KMS-11 (cell line): ENCODE measurements at regions not wholly inside any gene's neighbourhood (a gene's known extent, or its start where the extent isn't known, plus 50 kb on each side); places are given as distances from the start of the nearest gene placed in this dataset.

Source experiments
- H2AFZ ChIP-seq: fragments of 200-600 bp; sonication (generic); 2 replicates; pipeline ENCODE4 v1.6.1; 2016; ENCODE audit warnings: antibody characterized with exemption, mixed run types, low read depth
- H3K27ac ChIP-seq: fragments of 200-600 bp; sonication (generic); 2 replicates; pipeline ENCODE4 v1.6.1; 2016; ENCODE audit warnings: mild to moderate bottlenecking, mixed run types
- H3K27me3 ChIP-seq: fragments of 200-600 bp; sonication (generic); 2 replicates; pipeline ENCODE4 v1.6.1; 2017; ENCODE audit warnings: mild to moderate bottlenecking, low read depth, mixed run types, moderate library complexity; ENCODE audit not compliant: insufficient read depth
- H3K36me3 ChIP-seq: fragments of 200-600 bp; sonication (generic); 2 replicates; pipeline ENCODE4 v1.6.1; 2017; ENCODE audit warnings: mild to moderate bottlenecking, mixed run types; ENCODE audit not compliant: insufficient read depth
- H3K4me1 ChIP-seq: fragments of 200-600 bp; sonication (generic); 2 replicates; pipeline ENCODE4 v1.6.1; 2016; ENCODE audit warnings: mild to moderate bottlenecking, low read depth, mixed run types; ENCODE audit not compliant: poor library complexity, severe bottlenecking
- H3K4me2 ChIP-seq: fragments of 200-600 bp; sonication (generic); 2 replicates; pipeline ENCODE4 v1.7.0; 2016; ENCODE audit warnings: mild to moderate bottlenecking, mixed run types
- H3K4me3 ChIP-seq: fragments of 200-600 bp; sonication (generic); IDR thresholded peaks from 2 replicates; pipeline ENCODE4 v1.6.1; 2017; ENCODE audit warnings: low read depth, low read length, mixed read lengths; ENCODE audit not compliant: insufficient read depth
- H3K79me2 ChIP-seq: fragments of 200-600 bp; sonication (generic); 2 replicates; pipeline ENCODE4 v1.6.1; 2016; ENCODE audit warnings: low read depth, mixed run types; ENCODE audit not compliant: insufficient read depth
- H3K9ac ChIP-seq: fragments of 200-600 bp; sonication (generic); 2 replicates; pipeline ENCODE4 v1.6.1; 2016; ENCODE audit warnings: mild to moderate bottlenecking, mixed run types
- H4K20me1 ChIP-seq: fragments of 200-600 bp; sonication (generic); 2 replicates; pipeline ENCODE4 v1.6.1; 2016; ENCODE audit warnings: mild to moderate bottlenecking, mixed run types; ENCODE audit not compliant: insufficient read depth
- TF ChIP-seq, protein P1 (sequence below): fragments of 200-600 bp; sonication (generic); conservative IDR thresholded peaks from 2 replicates; pipeline ENCODE4 v1.6.1; 2017; ENCODE audit warnings: low read depth, mild to moderate bottlenecking, antibody characterized with exemption, low read length, moderate library complexity, mixed read lengths

DNA sequence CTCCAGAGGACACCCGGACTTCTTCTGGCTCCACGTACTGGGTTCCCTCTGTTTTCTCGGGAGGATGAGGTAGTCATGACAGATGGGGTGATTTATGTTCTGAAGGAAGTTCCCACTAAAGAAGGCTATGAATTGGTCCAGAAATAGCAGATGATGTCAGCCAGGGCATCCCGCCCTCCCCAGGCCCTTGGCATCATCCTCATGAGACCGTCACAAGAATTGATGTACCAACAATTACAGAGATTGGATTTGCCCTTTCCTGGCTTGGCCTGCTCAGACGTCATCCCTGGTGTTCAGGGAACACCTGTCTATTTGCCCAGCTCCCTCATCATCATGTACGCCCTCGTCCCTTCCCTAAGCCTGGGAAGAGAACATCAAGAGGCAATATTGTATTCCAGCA, 102.8 kb upstream of the CCL1 start:
- Histone ChIP-seq H3K36me3 (no peaks in the 10 kb centered on the region), H3K27ac (no peak overlapping the region), H3K27me3 (no peaks in the 10 kb centered on the region; the same call in 1 of the 2 replicates), H3K4me2 (no peak overlapping the region), H3K4me3 (no peak overlapping the region), H3K4me1 (no peaks in the 10 kb centered on the region), H3K79me2 (no peaks in the 10 kb centered on the region), H3K9ac (no peak overlapping the region), H2AFZ (no peak overlapping the region), H4K20me1 (no peaks in the 10 kb centered on the region)
- TF ChIP-seq, protein P1, sequence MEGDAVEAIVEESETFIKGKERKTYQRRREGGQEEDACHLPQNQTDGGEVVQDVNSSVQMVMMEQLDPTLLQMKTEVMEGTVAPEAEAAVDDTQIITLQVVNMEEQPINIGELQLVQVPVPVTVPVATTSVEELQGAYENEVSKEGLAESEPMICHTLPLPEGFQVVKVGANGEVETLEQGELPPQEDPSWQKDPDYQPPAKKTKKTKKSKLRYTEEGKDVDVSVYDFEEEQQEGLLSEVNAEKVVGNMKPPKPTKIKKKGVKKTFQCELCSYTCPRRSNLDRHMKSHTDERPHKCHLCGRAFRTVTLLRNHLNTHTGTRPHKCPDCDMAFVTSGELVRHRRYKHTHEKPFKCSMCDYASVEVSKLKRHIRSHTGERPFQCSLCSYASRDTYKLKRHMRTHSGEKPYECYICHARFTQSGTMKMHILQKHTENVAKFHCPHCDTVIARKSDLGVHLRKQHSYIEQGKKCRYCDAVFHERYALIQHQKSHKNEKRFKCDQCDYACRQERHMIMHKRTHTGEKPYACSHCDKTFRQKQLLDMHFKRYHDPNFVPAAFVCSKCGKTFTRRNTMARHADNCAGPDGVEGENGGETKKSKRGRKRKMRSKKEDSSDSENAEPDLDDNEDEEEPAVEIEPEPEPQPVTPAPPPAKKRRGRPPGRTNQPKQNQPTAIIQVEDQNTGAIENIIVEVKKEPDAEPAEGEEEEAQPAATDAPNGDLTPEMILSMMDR, result no peak

DNA sequence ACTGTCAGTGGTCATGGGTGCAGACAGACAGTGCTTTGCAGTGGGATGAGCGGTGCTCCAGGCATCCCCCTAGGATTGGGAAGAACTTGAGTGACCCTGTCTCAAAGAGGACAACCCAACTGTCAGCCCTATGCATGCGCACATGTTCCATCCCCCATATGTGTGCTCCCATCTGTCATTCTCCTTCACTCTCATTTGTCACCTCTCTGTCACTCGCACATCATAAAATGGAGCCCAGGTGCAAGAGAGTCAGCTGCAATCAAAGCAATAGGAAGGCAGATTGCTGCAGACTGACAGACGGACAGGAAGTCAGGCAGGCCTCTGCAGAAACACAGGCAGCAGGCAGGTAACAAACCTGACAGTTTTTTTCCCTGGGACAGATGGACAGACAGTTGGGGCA, 101.8 kb upstream of the CCL1 start:
- no peak overlapping the region for H3K9ac ChIP-seq
- TF ChIP-seq, protein P1, result no peak
- H3K4me1 ChIP-seq, result no peaks in the 10 kb centered on the region
- no peak overlapping the region for H3K27ac ChIP-seq
- H3K79me2 ChIP-seq, result no peaks in the 10 kb centered on the region
- no peaks in the 10 kb centered on the region for H3K36me3 ChIP-seq
- H2AFZ ChIP-seq, result no peak overlapping the region
- no peak overlapping the region for H3K4me3 ChIP-seq
- no peaks in the 10 kb centered on the region; the same call in 1 of the 2 replicates for H3K27me3 ChIP-seq
- no peaks in the 10 kb centered on the region for H4K20me1 ChIP-seq
- H3K4me2 ChIP-seq, result no peak overlapping the region

DNA sequence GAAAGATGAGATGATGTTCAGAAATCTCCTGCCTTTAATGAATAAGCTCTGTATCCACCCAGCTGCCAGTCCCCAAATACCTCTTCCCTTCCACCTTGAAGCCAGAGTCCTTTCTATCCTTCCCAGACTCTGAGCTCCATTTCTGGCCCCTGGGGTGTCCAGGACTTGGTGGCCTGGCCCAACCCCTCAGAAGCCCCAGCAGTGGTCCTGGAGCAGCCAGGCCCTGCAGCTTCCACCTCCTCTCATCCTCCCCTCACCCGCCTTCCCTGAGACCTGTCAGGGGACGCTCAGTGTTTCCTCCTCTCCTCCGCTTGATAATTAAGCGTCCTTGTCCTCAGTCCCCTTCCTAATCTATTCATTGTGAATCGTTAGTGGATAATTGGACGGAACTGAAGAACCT, 95.2 kb upstream of the CCL1 start:
- H3K4me1 ChIP-seq, result no peaks in the 10 kb centered on the region
- no peaks in the 10 kb centered on the region for H3K36me3 ChIP-seq
- H3K79me2 ChIP-seq, result no peaks in the 10 kb centered on the region
- no peak overlapping the region for H3K9ac ChIP-seq
- H3K4me2 ChIP-seq, result no peak overlapping the region
- H2AFZ ChIP-seq, result no peak overlapping the region
- no peak overlapping the region for H3K4me3 ChIP-seq
- no peak overlapping the region for H3K27ac ChIP-seq
- H3K27me3 ChIP-seq, result no peaks in the 10 kb centered on the region; the same call in 1 of the 2 replicates
- TF ChIP-seq, protein P1, result no peak
- H4K20me1 ChIP-seq, result no peaks in the 10 kb centered on the region

DNA sequence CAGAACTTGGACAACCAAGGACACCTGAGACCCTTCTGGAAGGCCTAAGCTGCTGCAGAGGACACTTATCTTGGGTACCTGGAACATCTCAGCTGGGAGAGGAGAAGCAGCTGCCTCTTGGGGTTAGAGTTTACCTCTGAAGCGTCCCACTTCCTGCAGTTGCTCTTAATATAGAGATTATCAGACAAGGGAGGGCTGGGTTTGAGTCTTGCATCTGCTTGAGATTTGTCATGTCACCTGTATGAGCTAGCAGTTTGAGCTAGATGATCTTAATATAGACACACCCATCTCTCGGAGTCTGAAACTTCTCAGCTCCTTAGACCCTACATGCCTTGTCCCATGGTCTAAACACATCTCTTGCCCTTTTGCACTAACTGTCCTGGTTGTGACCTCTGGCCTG, 93.1 kb upstream of the CCL1 start:
- Histone ChIP-seq H2AFZ (no peak overlapping the region), H3K4me2 (no peak overlapping the region), H3K27me3 (no peaks in the 10 kb centered on the region; the same call in 1 of the 2 replicates), H3K36me3 (no peaks in the 10 kb centered on the region), H3K4me3 (no peak overlapping the region), H4K20me1 (no peaks in the 10 kb centered on the region), H3K79me2 (no peaks in the 10 kb centered on the region), H3K4me1 (peaks cover 7% of the 10 kb centered on the region), H3K27ac (no peak overlapping the region), H3K9ac (no peak overlapping the region)
- TF ChIP-seq, protein P1, result no peak

DNA sequence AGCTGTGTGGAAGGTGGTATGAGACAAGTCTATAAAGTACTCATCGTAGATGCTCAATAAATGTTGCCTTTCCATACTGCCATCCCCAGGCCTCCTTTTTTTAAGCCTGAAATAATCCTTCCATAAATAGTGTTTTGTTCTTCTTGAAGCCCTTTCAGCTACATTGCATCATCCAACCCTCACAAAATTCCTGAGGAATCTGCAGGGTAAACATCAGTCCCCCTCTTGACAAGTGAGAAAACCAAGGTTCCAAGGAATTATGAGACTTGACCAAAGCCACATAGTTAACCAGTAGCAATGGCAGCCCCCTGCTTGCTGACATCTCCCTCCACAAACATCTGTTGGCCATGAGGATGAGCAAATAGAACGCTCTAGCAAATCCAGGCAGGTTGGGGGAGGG, 89.7 kb upstream of the CCL1 start:
- Histone ChIP-seq H2AFZ (no peak overlapping the region), H3K9ac (no peak overlapping the region), H3K4me1 (peaks cover 7% of the 10 kb centered on the region), H4K20me1 (no peaks in the 10 kb centered on the region), H3K79me2 (no peaks in the 10 kb centered on the region), H3K27me3 (no peaks in the 10 kb centered on the region; the same call in 1 of the 2 replicates), H3K4me2 (no peak overlapping the region), H3K4me3 (no peak overlapping the region), H3K36me3 (no peaks in the 10 kb centered on the region), H3K27ac (no peak overlapping the region)
- TF ChIP-seq, protein P1, result no peak
